ENCODE measurements at regions not wholly inside any gene's neighbourhood (a gene's known extent, or its start where the extent isn't known, plus 50 kb on each side); places are given as distances from the start of the nearest gene placed in this dataset.

- H3K9me3 ChIP-seq: no peaks in the 10 kb centered on the region
- H3K27me3 ChIP-seq: no peaks in the 10 kb centered on the region
- no peaks in the 10 kb centered on the region for H3K36me3 ChIP-seq
- no peak for DNase-seq
- H3K4me3 ChIP-seq: no peak overlapping the region
- H3K27ac ChIP-seq: no peak overlapping the region
- TF ChIP-seq POLR2A (IDR thresholded peaks at IDR 0.05): no peak
- no peak for TF ChIP-seq EP300 (IDR thresholded peaks at IDR 0.05)
- TF ChIP-seq CTCF (IDR thresholded peaks at IDR 0.05): no peak
- H3K4me1 ChIP-seq (ENCODE audit: insufficient read depth): no peaks in the 10 kb centered on the region
- intact Hi-C loops (cut with DNase I): no loop called here
Measured at GRCh38 chr4:159512348-159512747, 409.5 kb downstream of the RAPGEF2 start.

- H3K27me3 ChIP-seq: no peaks in the 10 kb centered on the region
- no peak overlapping the region for H3K27ac ChIP-seq
- intact Hi-C loops (cut with DNase I): no loop called here
- H3K9me3 ChIP-seq: no peaks in the 10 kb centered on the region
- TF ChIP-seq POLR2A (IDR thresholded peaks at IDR 0.05) (no peak), CTCF (IDR thresholded peaks at IDR 0.05) (no peak), EP300 (IDR thresholded peaks at IDR 0.05) (no peak)
- 89 to 95% (median 90%) methylated on average over 2 of the region's 2 CpGs for WGBS, 3 donors
- H3K36me3 ChIP-seq: no peaks in the 10 kb centered on the region
- no peak for DNase-seq
- no peak overlapping the region for H3K4me3 ChIP-seq
- no peaks in the 10 kb centered on the region for H3K4me1 ChIP-seq (ENCODE audit: insufficient read depth)
Measured at GRCh38 chr4:159515314-159516025, 412.6 kb downstream of the RAPGEF2 start.

GRCh38 chr4:159516556-159517140, 413.8 kb downstream of the RAPGEF2 start:
- H3K36me3 ChIP-seq: no peaks in the 10 kb centered on the region
- intact Hi-C loops (cut with DNase I): no loop called here
- H3K4me3 ChIP-seq: no peak overlapping the region
- H3K4me1 ChIP-seq (ENCODE audit: insufficient read depth): no peaks in the 10 kb centered on the region
- no peak overlapping the region for H3K27ac ChIP-seq
- no peaks in the 10 kb centered on the region for H3K9me3 ChIP-seq
- DNase-seq: no peak
- no peak for TF ChIP-seq POLR2A (IDR thresholded peaks at IDR 0.05)
- no peak for TF ChIP-seq EP300 (IDR thresholded peaks at IDR 0.05)
- TF ChIP-seq CTCF (IDR thresholded peaks at IDR 0.05): no peak
- H3K27me3 ChIP-seq: no peaks in the 10 kb centered on the region

GRCh38 chr4:159520074-159520473, 417.2 kb downstream of the RAPGEF2 start:
- Histone ChIP-seq H3K27me3 (no peaks in the 10 kb centered on the region), H3K9me3 (no peaks in the 10 kb centered on the region), H3K27ac (no peak overlapping the region), H3K4me3 (no peak overlapping the region), H3K36me3 (no peaks in the 10 kb centered on the region), H3K4me1 (ENCODE audit: insufficient read depth) (no peaks in the 10 kb centered on the region)
- no peak for DNase-seq
- no peak for TF ChIP-seq POLR2A (IDR thresholded peaks at IDR 0.05)
- TF ChIP-seq EP300 (IDR thresholded peaks at IDR 0.05): no peak
- TF ChIP-seq CTCF (IDR thresholded peaks at IDR 0.05): no peak
- WGBS, 3 donors: 53 to 59% (median 58%) methylated on average over 4 of the region's 4 CpGs
- intact Hi-C loops (cut with DNase I): no loop called here

Measured in ovary (tissue), 7 donors.